ENCODE measurements at regions not wholly inside any gene's neighbourhood (a gene's known extent, or its start where the extent isn't known, plus 50 kb on each side); places are given as distances from the start of the nearest gene placed in this dataset.

GRCh38 chr19:13556552-13556951 lies 50.3 kb upstream of the CACNA1A start:
- Histone ChIP-seq H3K27ac (ENCODE audit: low read depth in 1 of 2, low read length in 2 of 2) (no peak overlapping the region), H3K4me1 (ENCODE audit: insufficient read depth, low read length) (no peaks in the 10 kb centered on the region), H3K27me3 (ENCODE audit: control insufficient read depth in 1 of 2, insufficient read depth in 2 of 2, low read length in 2 of 2) (peaks cover 3 to 6% of the 10 kb centered on the region in 2 experiments), H3K36me3 (ENCODE audit: insufficient read depth, low read length) (no peaks in the 10 kb centered on the region), H3K9me3 (ENCODE audit: control insufficient read depth in 1 of 2, insufficient read depth in 1 of 2, low read length in 2 of 2) (no peaks in the 10 kb centered on the region), H3K4me3 (ENCODE audit: low read length) (no peak overlapping the region)
- DNase-seq (no peak), ATAC-seq (ENCODE audit: poor library complexity) (no peak)
- no peaks in the 10 kb centered on the region for H3K4me1 Mint-ChIP-seq (ENCODE audit: low read depth)
- intact Hi-C loops (cut with DNase I, micrococcal nuclease): no loop called here
- peaks cover 52% of the 10 kb centered on the region for H3K27me3 Mint-ChIP-seq
- TF ChIP-seq CTCF (IDR thresholded peaks at IDR 0.05): no peak
- H3K9me3 Mint-ChIP-seq: no peaks in the 10 kb centered on the region
- H3K4me3 Mint-ChIP-seq: no peak overlapping the region
- no peaks in the 10 kb centered on the region for H3K36me3 Mint-ChIP-seq (ENCODE audit: low read depth)
- ChIA-PET CTCF (no interaction called here), POLR2A (no interaction called here)
- no peak overlapping the region for H3K27ac Mint-ChIP-seq
